ELF-1 (cell line): ENCODE measurements at regions not wholly inside any gene's neighbourhood (a gene's known extent, or its start where the extent isn't known, plus 50 kb on each side); places are given as distances from the start of the nearest gene placed in this dataset.

Source experiments
- DNase-seq: peaks from one replicate; pipeline ENCODE4 v3.0.0-alpha.2; 2016; ENCODE audit warnings: low read depth, low spot score

DNA sequence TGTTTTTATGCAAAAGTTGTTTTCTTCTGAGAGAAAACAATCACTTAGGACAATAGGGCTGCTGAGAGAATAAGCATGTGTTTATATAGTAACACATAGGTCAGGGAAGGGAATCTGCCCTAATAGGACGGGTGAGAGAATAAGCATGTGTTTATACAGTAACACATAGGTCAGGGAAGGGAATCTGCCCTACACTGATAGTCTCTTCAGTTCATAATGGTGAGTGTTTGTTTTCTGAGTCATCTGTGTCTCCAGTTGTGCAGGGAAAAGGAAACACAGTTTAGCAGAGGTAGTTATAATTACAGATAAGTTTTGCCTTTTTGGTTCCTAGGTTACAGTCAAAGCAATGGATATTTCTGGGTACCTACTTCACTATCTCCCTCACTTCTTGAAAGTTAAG lies 252.3 kb upstream of the CA10 start:
- no peak for DNase-seq

GRCh38 chr17:52409222-52409621 lies 250.7 kb upstream of the CA10 start:
- DNase-seq = peak; percentile 50

DNA sequence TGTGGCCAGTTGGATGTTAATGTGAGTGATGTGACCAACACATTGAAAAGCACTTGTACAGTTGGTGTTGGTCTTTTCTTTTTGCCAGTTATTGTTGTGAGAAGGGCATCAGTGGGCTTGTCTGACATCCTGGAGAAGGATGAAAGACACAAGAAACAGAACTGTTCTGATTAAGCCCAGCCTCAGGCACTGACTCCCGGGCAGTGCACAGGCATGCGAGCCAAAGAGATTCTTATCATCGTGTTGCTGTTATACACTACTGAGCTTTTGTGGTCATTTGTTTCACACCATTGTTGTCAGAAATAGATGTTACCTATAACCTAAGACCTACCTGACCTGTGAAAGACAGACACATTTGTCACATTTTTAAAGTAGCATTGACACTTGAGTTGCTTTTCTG lies 236.8 kb upstream of the CA10 start:
- peak; percentile 5 for DNase-seq

DNA sequence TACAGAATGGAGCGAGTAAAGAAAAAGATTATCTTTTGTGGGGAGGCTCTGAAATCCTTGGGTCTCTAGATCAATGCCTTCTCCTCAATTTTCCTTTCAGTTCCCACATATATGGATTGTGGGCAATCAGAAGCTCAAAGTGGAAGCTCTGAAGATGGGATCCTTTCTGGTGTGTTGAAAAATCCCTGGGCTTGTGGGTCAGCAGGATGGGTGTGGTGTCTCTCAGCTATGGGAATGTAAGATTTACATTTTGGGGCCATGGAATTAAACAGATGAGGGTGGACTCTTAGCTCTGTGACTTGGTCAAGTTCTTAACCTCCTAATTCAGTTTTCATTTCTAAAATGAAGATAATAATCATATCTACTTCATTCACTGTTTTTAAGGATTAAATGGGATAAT lies 231.9 kb upstream of the CA10 start:
- DNase-seq = no peak

DNA sequence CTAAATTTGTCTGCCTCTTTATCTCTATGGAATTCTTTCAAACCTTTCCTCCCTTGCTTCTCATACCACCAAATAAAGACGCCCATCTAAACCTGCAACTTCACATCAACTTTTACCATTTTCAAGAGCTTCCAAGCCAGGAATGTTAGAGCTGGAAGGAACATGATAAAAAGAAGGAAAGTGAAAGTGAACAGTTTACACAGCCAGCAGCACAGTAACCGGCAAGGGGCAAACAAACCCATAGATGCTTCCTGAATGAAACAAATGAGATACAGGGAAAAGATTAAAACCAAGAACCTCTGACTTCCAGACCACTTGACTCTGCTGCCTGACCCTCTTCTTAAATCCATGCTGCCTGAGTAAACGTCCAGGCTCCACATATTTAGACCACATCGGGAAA lies 231.1 kb upstream of the CA10 start:
- no peak for DNase-seq

DNA sequence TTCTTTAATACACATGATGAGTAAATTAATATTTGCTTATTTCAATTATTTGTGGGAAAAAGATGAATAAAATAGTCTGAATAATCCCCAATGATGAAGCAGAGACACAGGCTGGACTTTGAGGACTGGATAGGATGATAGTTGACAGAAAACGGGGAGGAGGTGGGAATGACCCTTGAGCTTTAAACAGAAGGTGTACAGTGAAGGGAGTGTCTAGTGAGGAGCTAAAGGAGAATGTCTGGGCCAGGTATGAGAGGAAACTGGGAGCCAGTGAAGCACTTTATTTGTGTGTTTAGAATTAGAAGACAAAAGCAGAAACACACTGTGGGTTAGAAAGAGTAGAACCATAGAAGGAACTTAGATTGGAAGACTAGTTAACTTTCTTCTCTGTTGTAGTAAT lies 230.4 kb upstream of the CA10 start:
- no peak for DNase-seq

DNA sequence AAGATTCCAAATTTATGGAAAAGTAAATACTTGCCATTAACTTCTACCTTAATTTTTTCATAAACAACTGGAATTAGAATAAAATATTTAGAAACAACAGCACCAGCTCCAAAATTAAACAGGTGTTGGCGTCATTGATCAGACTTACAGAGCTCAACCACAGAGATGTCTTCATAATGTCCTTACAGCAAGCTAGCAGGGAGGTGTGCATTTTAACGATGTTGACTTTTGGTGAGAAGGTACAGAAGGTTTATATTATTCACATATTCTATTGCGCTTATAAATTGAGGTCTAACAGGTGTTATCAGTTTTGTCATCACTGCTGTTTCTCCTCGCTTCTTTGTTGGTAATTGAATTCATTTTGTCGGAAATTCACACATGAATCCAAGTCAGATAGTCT lies 226.2 kb upstream of the CA10 start:
- no peak for DNase-seq

DNA sequence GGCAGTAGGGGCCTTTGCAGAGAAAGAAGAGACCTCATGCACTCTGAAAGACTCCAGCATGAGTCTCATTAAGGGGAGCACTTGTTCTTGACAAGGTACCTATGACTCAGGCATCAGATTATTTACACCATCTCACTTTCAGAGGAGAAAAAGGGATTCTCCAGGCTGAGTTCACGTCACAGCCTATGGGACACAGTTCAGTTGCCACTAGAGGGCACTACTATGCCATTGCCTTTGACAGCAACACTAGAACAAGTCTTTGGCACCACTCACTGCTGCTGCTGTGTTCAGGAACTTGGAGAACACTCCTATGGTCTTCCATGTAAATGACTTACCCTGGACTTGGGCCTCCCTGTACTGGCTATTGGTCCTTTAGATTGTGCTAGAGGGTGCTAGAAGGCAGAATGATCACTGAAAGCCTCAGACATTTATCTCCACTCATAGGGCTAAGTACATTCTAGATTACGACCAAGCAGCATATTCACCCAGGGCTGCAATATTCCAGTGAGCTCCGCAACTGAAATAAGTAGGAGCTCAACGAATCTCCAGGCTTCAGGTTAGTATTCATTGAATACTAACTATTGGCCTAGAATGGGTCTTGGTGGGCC lies 225.1 kb upstream of the CA10 start:
- peak; percentile 59 for DNase-seq

DNA sequence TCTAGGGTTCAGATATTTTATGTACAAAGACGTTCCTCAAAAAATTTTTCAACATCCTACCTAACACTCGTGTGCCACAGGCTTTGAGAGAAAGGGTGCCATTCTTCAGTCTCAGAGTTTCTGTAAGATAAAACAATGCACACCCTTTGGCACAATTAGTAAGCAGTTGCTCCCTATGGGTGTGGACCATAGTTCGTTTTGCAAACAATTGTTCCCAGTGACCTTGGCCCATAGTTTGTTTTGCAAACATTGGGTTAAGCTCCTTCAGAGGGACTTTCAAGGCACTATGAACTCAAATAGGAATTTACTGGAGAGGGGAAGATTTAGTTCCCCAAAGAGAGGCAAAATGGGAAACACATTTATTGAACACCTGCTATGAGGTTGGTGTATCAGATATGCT lies 220.3 kb upstream of the CA10 start:
- DNase-seq = no peak

DNA sequence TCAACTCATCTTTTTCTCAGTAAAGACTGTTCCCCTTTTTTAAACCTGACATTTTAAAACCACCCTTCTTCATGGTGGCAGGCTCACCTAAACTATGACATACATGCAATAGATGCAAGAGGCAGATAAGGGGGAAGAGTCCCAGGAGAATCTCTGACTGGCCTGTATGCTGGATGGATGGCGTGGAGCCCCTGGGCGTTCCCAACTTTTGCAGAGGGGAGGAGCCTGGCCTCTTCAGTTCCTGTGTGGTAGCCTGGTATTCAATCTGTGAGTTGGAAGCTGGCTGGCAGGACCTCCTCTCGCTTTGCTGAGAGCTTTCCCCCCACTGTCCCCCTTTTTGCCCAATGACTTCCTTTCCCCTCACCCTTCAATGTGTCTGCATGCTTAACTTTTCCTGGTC lies 217.6 kb upstream of the CA10 start:
- no peak for DNase-seq

DNA sequence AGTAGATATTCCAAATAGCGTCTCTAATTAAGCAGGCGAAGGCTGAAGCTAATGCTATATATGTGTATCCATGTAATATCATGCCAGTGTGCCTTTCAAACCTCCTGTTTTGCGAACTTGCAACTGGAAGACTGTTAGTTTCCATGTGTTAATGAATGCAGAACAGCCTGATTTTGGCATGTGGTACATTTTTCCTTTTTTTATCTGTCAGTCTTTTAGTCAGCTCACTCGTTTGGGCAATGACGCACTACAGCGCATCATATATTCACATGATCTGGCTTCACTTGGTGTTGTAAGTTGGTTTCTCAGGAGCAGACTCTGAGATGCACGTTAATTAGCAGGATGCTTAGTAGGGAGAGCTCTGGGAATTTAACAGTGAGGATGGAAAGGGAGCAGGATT lies 210.4 kb upstream of the CA10 start:
- no peak for DNase-seq

GRCh38 chr17:52357854-52358253 lies 199.3 kb upstream of the CA10 start:
- DNase-seq = no peak

- DNase-seq = no peak
Measured at GRCh38 chr17:52336796-52337195, 178.3 kb upstream of the CA10 start.

GRCh38 chr17:52306314-52306713 lies 147.8 kb upstream of the CA10 start:
- DNase-seq = no peak

DNA sequence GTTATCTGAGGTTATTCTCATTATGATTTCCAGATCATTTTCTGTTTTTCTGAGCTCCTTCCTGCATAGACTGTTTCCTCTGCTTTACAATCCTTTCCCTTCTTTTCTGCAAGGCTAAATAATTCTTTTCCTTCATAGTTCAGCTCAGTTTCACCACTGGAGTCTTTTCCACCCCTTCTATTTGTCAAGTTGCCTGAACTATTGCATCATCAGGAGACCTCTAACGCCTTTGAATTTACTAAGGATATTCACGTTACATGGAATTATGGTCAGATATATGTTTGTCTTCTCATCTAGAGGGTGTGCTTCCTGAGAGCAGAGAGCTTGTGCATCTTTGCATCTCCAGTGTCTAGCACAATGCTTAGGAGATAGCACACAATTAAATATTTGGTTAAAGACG lies 140.4 kb upstream of the CA10 start:
- no peak for DNase-seq

DNA sequence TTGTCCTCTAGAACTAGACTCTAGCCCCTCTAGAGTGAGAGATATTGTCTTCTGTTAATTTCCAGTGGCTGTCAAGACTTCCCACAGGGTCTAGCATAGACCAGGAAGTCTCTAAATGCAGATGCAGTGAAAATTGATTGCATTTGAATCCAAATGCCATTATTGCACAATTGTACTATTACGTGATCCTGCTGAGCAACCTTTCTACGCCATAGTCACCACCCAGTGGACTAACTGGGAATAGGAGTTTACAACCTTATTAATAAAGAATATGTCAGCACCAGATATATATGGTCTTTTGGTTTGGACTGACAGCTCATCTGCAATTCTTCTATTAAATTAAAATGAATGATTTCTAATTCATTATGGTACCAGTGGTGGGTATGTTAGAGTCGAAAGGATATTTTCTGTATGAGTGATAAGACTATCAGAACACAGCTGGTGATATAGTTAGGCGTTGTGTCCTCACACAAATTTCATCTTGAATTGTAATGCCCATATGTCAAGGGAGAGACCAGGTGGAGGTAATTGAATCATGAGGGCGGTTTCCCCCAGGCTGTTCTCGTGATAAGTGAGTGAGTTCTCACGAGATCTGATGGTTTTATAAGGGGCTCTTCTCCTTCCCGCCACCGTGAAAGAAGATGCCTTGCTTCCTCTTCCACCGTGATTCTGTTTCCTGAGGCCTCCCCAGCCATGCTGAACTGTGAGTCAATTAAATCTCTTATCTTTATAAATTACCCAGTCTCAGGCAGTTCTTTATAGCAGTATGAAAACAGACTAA lies 138.9 kb upstream of the CA10 start:
- DNase-seq = no peak

- DNase-seq = no peak
Measured at GRCh38 chr17:52294301-52294700, 135.8 kb upstream of the CA10 start.

- DNase-seq = no peak
Measured at GRCh38 chr17:52287611-52288010, 129.1 kb upstream of the CA10 start.

- no peak for DNase-seq
Measured at GRCh38 chr17:52283872-52284271, 125.4 kb upstream of the CA10 start.

- no peak for DNase-seq
Measured at GRCh38 chr17:52276381-52277008, 118.0 kb upstream of the CA10 start.

GRCh38 chr17:52271781-52272180 lies 113.3 kb upstream of the CA10 start:
- DNase-seq = no peak

DNA sequence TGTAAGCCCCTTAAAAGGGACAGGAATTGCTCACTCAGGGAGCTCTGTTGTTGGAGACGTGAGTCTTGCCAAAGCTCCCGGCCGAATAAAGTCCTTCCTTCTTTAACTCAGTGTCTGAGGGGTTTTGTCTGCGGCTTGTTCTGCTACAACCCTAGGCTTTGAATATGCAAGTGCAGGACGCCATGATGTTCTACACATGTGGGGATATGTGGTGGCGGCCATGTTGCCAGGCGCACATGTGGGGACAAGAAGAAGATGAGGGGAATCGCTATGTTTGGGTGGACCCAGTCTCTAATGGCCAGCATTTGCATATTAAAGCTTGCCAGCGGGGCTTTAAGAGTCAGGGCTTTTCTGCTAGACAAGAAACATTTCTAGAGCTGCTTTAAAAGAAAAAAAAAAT lies 96.8 kb upstream of the CA10 start:
- DNase-seq = no peak

- no peak for DNase-seq
Measured at GRCh38 chr17:52244689-52245088, 86.2 kb upstream of the CA10 start.
